ENCODE measurements at regions not wholly inside any gene's neighbourhood (a gene's known extent, or its start where the extent isn't known, plus 50 kb on each side); places are given as distances from the start of the nearest gene placed in this dataset.

DNA sequence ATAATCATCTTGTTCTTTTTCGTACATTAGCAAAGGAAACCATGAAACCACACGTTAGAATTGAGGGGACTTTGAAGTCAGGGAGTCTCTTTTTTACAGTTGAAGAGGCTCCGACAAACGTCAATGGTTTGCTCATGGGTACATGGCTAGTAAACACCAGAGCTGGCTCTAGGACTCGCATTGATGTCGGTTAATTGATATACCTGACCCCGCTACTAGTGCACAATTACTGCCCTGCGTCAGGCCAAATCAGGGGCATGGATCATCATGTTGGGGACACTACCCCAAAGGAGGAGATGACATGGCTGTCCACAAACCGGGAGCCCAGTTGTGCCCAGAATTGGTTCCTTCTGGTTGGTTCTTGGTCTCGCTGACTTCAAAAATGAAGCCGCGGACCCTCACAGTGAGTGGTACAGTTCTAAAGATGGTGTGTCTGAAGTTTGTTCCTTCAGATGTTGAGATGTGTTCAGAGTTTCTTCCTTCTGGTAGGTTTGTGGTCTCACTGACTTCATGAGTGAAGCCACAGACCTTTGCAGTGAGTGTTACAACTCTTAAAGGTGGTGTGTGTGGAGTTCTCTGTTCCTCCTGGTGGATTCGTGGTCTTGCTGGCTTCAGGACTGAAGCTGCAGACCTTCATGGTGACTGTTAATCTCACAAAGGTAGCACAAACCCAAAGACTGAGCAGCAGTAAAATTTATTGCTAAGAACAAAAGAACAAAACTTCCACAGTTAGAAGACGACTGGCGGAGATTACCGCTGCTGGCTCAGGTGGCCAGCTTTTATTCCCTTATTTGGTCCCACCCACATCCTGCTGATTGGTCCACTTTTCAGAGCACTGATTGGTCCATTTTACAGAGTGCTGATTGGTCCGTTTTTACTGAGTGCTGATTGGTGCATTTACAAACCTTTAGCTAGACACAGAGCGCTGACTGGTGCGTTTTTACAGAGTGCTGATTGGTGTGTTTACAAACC, 126.9 kb upstream of the ERRFI1 start:
- no peak for TF ChIP-seq TCF12 (IDR thresholded peaks at IDR 0.05; ENCODE audit: low read depth)
- no peak for TF ChIP-seq EP300 (IDR thresholded peaks at IDR 0.05; ENCODE audit: borderline replicate concordance)
- TF ChIP-seq FOXM1 (IDR thresholded peaks at IDR 0.05; ENCODE audit: borderline replicate concordance, low read depth) = no peak
- no peak for TF ChIP-seq TAF1 (IDR thresholded peaks at IDR 0.05; ENCODE audit: low read depth)

Data from Ishikawa (cell line).